GM23248 (cell line): ENCODE measurements at regions not wholly inside any gene's neighbourhood (a gene's known extent, or its start where the extent isn't known, plus 50 kb on each side); places are given as distances from the start of the nearest gene placed in this dataset.

Experiments
- EZH2 ChIP-seq: fragments of 200-600 bp; sonication (generic); IDR thresholded peaks from 2 replicates; pipeline ENCODE4 v1.6.1; 2018; ENCODE audit warnings: antibody characterized with exemption, mild to moderate bottlenecking; ENCODE audit not compliant: insufficient read depth, poor library complexity, severe bottlenecking
- EZH2phosphoT487 ChIP-seq: fragments of 200-600 bp; sonication (generic); IDR thresholded peaks from 2 replicates; pipeline ENCODE4 v1.6.1; 2018; ENCODE audit warnings: antibody characterized with exemption, moderate library complexity, mild to moderate bottlenecking, low read depth; ENCODE audit not compliant: insufficient read depth

- no peak for TF ChIP-seq EZH2phosphoT487
- no peak for TF ChIP-seq EZH2
These were observed 321.6 kb downstream of the NDFIP2 start for GRCh38 chr13:79802389-79803085.
